Omental fat pad (tissue), 3 donors: ENCODE measurements at regions not wholly inside any gene's neighbourhood (a gene's known extent, or its start where the extent isn't known, plus 50 kb on each side); places are given as distances from the start of the nearest gene placed in this dataset.

Source experiments
- ATAC-seq: fragments of 150-250 bp; one replicate; pipeline ENCODE4 v1.9.1; 2016; ENCODE audit warnings: mild to moderate bottlenecking, moderate library complexity; ENCODE audit not compliant: low FRiP score
- DNase-seq: peaks from one replicate; pipeline ENCODE4 v3.0.0-alpha.2; 2019; ENCODE audit warnings: low spot score
- CTCF ChIP-seq, 3 donors: fragments of 450-650 bp; IDR thresholded peaks; one replicate each; pipeline ENCODE4 v1.5.1; 2016 to 2017; ENCODE audit warnings: antibody characterized with exemption in 3 of 3, mild to moderate bottlenecking in 3 of 3, moderate library complexity in 2 of 3

DNA sequence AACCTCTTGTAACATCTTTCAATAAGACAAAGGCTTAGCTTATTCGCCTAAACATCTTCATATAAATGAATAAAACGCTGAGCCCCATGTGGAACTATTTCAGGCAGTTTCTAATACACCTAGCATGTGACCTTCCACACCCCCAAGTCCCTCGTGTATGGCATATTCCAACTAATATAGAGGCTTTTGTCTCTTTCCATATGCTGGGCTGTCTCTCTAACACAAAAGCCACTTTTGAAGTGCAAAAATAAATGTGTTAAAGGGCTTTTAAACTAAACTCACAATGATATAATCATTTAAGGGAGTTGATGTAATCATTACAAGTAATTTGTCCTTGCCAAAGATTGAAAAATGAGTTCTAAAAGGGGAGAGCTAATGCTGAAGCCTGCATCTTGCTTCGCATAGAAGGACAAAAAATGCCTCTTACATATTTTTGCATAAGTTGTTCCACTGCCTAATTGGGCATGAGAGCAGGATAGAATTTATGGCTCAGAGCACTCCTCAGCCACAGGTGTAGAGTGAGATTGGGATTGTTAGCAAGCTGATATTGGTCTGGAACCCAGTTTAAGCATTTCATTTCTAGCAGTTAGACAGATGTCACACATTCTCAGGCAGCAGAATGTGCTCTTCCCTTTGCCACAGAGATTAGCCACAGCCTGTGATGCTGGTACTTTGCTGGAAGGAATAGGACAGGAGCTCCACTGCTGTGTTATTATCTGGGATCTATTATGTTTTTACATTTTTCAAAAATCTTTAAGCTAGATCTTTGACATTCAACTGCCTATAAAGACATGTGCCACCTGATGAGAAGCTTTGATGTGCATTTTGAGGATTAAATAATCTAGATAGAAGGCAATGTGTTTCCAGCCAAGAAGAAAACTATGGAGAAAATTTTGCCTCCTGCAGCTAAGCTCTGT, 1044.4 kb downstream of the ADGRL2 start:
- DNase-seq (no peak), ATAC-seq (no peak)
- no peak for TF ChIP-seq CTCF (IDR thresholded peaks at IDR 0.05)

DNA sequence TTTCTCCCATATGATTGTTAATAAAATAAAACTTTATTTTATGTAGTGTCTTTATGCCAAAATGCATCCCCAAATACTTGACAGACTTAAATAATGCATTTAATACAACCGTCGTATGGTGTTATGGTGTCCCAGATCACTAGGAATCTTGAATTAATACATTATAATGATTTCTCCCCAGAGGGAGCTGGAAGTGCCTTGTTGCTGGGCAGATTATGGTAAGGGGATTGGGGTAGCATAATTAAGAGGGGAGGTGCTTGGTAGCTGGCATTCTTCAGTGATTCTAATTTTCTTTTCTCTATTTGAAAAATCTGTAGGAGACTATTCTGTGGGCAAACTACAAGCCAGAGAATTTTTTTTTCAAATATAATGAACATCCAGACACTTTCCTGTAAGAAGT, 1043.7 kb downstream of the ADGRL2 start:
- DNase-seq (no peak), ATAC-seq (no peak)
- TF ChIP-seq CTCF (IDR thresholded peaks at IDR 0.05): no peak

- DNase-seq: no peak
- TF ChIP-seq CTCF (IDR thresholded peaks at IDR 0.05): no peak
These were observed 1043.1 kb downstream of the ADGRL2 start for GRCh38 chr1:82843876-82844275.

DNA sequence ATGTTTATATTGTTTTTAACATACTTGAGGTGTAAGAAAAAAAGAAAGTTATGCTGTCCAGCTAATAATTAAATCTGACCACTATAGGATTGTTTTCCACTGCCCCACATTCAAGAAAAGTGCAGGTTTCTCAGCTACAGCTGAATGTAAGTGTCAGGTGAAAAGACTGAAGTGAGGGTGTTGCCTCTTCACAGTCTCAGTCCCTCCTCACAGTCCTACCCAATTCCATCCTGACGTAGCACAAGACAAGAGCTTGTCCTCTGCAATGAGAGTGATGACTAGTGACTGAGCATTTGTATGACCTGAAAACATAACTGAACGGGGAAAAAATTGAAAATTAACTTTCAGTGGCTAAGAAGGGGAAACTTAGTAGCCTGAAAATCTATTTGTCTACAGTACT, 1039.5 kb downstream of the ADGRL2 start:
- DNase-seq: no peak
- TF ChIP-seq CTCF (IDR thresholded peaks at IDR 0.05): no peak
- no peak for ATAC-seq

More at GRCh38 chr1:82843876-82844275, 1043.1 kb downstream of the ADGRL2 start:
- ATAC-seq: no peak

GRCh38 chr1:82837766-82838465, 1037.2 kb downstream of the ADGRL2 start:
- no peak for TF ChIP-seq CTCF (IDR thresholded peaks at IDR 0.05)
- no peak for ATAC-seq
- no peak for DNase-seq

DNA sequence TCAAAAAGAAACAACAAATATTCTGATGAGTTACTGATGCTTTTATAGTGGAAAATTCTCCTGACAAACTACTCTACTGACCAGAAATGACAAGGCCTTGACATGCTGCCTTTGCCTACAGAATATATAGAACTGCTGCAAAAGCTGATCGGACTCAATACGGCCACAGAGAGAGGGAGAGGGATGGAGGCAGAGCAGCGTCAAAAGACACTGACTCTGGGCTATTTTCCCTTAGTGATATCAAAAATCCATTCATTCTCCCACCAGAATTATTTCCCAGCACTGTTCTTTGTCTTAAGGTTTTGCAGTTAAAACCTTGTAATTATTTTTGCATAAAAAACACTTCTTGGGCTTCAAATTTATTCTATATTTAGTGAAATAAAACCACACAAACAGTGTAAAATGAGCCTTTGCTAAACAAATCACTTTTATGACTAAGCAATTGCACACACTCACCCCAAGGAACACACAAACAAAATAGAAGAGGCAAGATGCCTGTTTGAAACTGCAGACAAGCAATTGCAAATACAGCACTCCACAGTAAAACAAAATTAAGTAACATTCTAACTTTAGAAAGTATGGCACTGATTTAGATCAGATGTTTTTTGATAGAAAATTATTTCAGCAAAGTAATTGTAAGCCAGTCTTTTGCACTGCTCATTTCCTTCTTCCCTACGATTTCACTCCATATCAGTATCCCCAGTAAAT, 1036.4 kb downstream of the ADGRL2 start:
- no peak for TF ChIP-seq CTCF (IDR thresholded peaks at IDR 0.05)
- ATAC-seq (no peak), DNase-seq (no peak)
